IMR-90 (cell line): ENCODE measurements at regions not wholly inside any gene's neighbourhood (a gene's known extent, or its start where the extent isn't known, plus 50 kb on each side); places are given as distances from the start of the nearest gene placed in this dataset.
"Not testable (repeated sequence)": the region's sequence is repeated elsewhere in the genome, so short reads cannot be mapped to it uniquely, and the experiment has no call there.

Source experiments
- ATAC-seq: fragments of 200-7000 bp; cut with Tn5 transposase; 2 replicates; pipeline ENCODE4 v1.9.1; 2020; ENCODE audit warnings: low read depth, mild to moderate bottlenecking, moderate library complexity
- BruUV-seq: library from RNA; stranded (reverse); fragments of 400-500 nt; replicated peaks from 2 replicates; lab custom pipeline; 2021; lab: Mats Ljungman, UMichigan
- CTCF ChIA-PET: fragments of 300-600 bp; formaldehyde crosslinking; extraction: SDS; loops from one replicate; lab custom pipeline; 2021; ENCODE audit warnings: antibody characterized with exemption; lab: Yijun Ruan, JAX
- POLR2A ChIA-PET: fragments of 300-600 bp; sonication (Branson Sonifier 250); formaldehyde crosslinking; loops from one replicate; lab custom pipeline; 2022; ENCODE audit warnings: antibody characterized with exemption; ENCODE audit not compliant: unreplicated experiment; lab: Charles Lee
- DNase-seq: peaks from one replicate; pipeline ENCODE4 v3.0.0; 2013
- H2AFZ ChIP-seq: replicated peaks from 2 replicates; pipeline ENCODE3; 2013; ENCODE audit warnings: low read length, mild to moderate bottlenecking; ENCODE audit not compliant: poor library complexity
- H2AK5ac ChIP-seq: 2 replicates; pipeline ENCODE4 v1.6.1; 2013; ENCODE audit warnings: low read depth, low read length, inconsistent platforms
- H2AK9ac ChIP-seq: replicated peaks from 2 replicates; pipeline ENCODE3; 2013; ENCODE audit warnings: mild to moderate bottlenecking, low read depth, low read length, moderate library complexity; ENCODE audit not compliant: poor library complexity
- H2BK120ac ChIP-seq: 2 replicates; pipeline ENCODE4 v1.6.1; 2013; ENCODE audit warnings: low read depth, low read length, inconsistent platforms
- H2BK15ac ChIP-seq: 3 replicates; pipeline ENCODE4 v1.6.1; 2013; ENCODE audit warnings: low read depth, low read length, inconsistent platforms
- H2BK20ac ChIP-seq: 2 replicates; pipeline ENCODE4 v1.6.1; 2013; ENCODE audit warnings: low read depth, mild to moderate bottlenecking, inconsistent platforms, low read length, moderate library complexity
- H2BK5ac ChIP-seq: 2 replicates; pipeline ENCODE4 v1.6.1; 2013; ENCODE audit warnings: mild to moderate bottlenecking, low read depth, low read length, inconsistent platforms; ENCODE audit not compliant: poor library complexity, severe bottlenecking
- H3K14ac ChIP-seq: replicated peaks from 2 replicates; pipeline ENCODE4 v1.6.1; 2013; ENCODE audit warnings: low read depth, low read length, inconsistent platforms
- H3K18ac ChIP-seq: 2 replicates; pipeline ENCODE4 v1.6.1; 2013; ENCODE audit warnings: low read depth, low read length, control low read depth
- H3K23ac ChIP-seq: 2 replicates; pipeline ENCODE4 v1.6.1; 2013; ENCODE audit warnings: low read depth, low read length, inconsistent platforms
- H3K27ac ChIP-seq: 2 replicates; pipeline ENCODE4 v1.5.1; 2013; ENCODE audit warnings: mild to moderate bottlenecking, control low read depth, low read length; ENCODE audit not compliant: insufficient read depth
- H3K27me3 ChIP-seq: 2 replicates; pipeline ENCODE4 v1.6.1; 2013; ENCODE audit warnings: low read length; ENCODE audit not compliant: control insufficient read depth, insufficient read depth
- H3K36me3 ChIP-seq: 2 replicates; pipeline ENCODE4 v1.6.1; 2013; ENCODE audit warnings: low read length, mixed read lengths; ENCODE audit not compliant: control insufficient read depth, insufficient read depth
- H3K4ac ChIP-seq: 2 replicates; pipeline ENCODE4 v1.6.1; 2013; ENCODE audit warnings: low read depth, low read length, inconsistent platforms
- H3K4me1 ChIP-seq: 2 replicates; pipeline ENCODE4 v1.6.1; 2013; ENCODE audit warnings: low read length, mixed read lengths; ENCODE audit not compliant: control insufficient read depth, insufficient read depth
- H3K4me2 ChIP-seq: 2 replicates; pipeline ENCODE4 v1.6.1; 2013; ENCODE audit warnings: low read depth, mild to moderate bottlenecking, control low read depth, low read length, moderate library complexity
- H3K4me3 ChIP-seq: 2 replicates; pipeline ENCODE4 v1.5.1; 2013; ENCODE audit warnings: low read depth, mild to moderate bottlenecking, control low read depth, low read length, moderate library complexity; ENCODE audit not compliant: insufficient read depth
- H3K56ac ChIP-seq: 2 replicates; pipeline ENCODE4 v1.6.1; 2013; ENCODE audit warnings: low read length, inconsistent platforms; ENCODE audit not compliant: insufficient read depth; ENCODE audit errors: extremely low read depth
- H3K79me1 ChIP-seq, 2 experiments: 2 replicates each; pipeline ENCODE4 v1.6.1; 2013; ENCODE audit warnings: low read length in 2 of 2, inconsistent platforms in 1 of 2, low read depth in 1 of 2
- H3K9ac ChIP-seq: 2 replicates; pipeline ENCODE4 v1.6.1; 2013; ENCODE audit warnings: low read depth, low read length, control low read depth
- H3K9me1 ChIP-seq: 2 replicates; pipeline ENCODE4 v1.6.1; 2013; ENCODE audit warnings: low read length, inconsistent platforms; ENCODE audit not compliant: insufficient read depth
- H3K9me3 ChIP-seq: 2 replicates; pipeline ENCODE4 v1.6.1; 2013; ENCODE audit warnings: low read length; ENCODE audit not compliant: control insufficient read depth, insufficient read depth
- H4K20me1 ChIP-seq: 2 replicates; pipeline ENCODE4 v1.6.1; 2013; ENCODE audit warnings: low read length, inconsistent platforms; ENCODE audit not compliant: insufficient read depth
- H4K5ac ChIP-seq: 2 replicates; pipeline ENCODE4 v1.6.1; 2013; ENCODE audit warnings: mild to moderate bottlenecking, low read depth, low read length, control low read depth
- H4K8ac ChIP-seq, 2 experiments: 2 replicates each; pipeline ENCODE4 v1.6.1; 2013; ENCODE audit warnings: low read depth in 2 of 2, low read length in 2 of 2, control low read depth in 1 of 2, inconsistent platforms in 1 of 2
- H4K91ac ChIP-seq: 2 replicates; pipeline ENCODE4 v1.6.1; 2013; ENCODE audit warnings: low read depth, low read length, inconsistent platforms; ENCODE audit not compliant: insufficient read depth
- WGBS, 2 experiments: methylation state at CpG; one replicate each; pipeline versions ENCODE4 v1.1.5 to v1.1.7; 2013; ENCODE audit warnings: missing lambda C conversion rate in 2 of 2; ENCODE audit not compliant: insufficient read length in 1 of 2; ENCODE audit errors: extremely low coverage in 2 of 2; 5-methylcytosine and 5-hydroxymethylcytosine counted together
- dilution Hi-C: fragments of 300-500 bp; cut with HindIII; formaldehyde crosslinking; loops from one replicate; pipeline ENCODE4 v1.14.3; 2018; ENCODE audit warnings: low sequenced_read_pairs; ENCODE audit not compliant: unreplicated experiment
- in situ Hi-C: fragments of 300-500 bp; cut with MboI; formaldehyde crosslinking; loops from 3 replicates; pipeline ENCODE4 v1.14.3; 2019; ENCODE audit warnings: low sequenced_read_pairs, inconsistent platforms, mixed read lengths
- intact Hi-C: fragments of 100-400 bp; cut with micrococcal nuclease; formaldehyde crosslinking; loops from 2 replicates; pipeline ENCODE4 v1.10.0; 2022

DNA sequence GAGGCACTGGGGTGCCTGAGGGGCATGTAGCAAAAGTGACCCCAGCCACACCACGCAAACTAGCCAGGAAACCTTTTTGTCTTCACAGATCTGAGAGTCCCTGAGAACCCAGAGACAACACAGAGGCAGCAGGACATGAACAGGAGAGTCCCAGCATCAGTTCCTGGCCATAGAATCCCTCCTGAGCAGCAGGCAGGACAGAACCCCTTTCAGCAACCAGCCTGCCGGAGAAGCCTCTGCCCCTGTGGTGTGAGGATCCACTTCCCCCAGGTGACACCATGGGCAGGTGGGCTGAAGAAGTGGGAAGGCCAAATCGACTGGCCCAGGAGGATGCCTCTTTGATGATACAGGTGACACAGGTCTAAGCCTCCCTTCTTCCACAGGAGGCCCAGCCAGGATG lies 65.1 kb upstream of the THOC3 start:
- H3K4me3 ChIP-seq, H2AK9ac ChIP-seq, H2BK5ac ChIP-seq, H3K56ac ChIP-seq, in situ Hi-C loops, H3K14ac ChIP-seq, H2AFZ ChIP-seq, H3K18ac ChIP-seq, H2BK120ac ChIP-seq, H4K91ac ChIP-seq, intact Hi-C loops, H4K8ac ChIP-seq, DNase-seq, H2BK15ac ChIP-seq, H2AK5ac ChIP-seq, H4K5ac ChIP-seq, H3K9me3 ChIP-seq, H2BK20ac ChIP-seq, ATAC-seq, dilution Hi-C loops, H3K27ac ChIP-seq, H4K20me1 ChIP-seq, H3K4ac ChIP-seq, H3K36me3 ChIP-seq, H3K4me2 ChIP-seq, H3K9me1 ChIP-seq, POLR2A ChIA-PET, H3K27me3 ChIP-seq, H3K4me1 ChIP-seq, H3K23ac ChIP-seq, H3K79me1 ChIP-seq, H3K9ac ChIP-seq, BruUV-seq, CTCF ChIA-PET: not testable (repeated sequence)
- no CpG with 5 or more reads among the region's 3 CpGs for WGBS, 2 experiments

DNA sequence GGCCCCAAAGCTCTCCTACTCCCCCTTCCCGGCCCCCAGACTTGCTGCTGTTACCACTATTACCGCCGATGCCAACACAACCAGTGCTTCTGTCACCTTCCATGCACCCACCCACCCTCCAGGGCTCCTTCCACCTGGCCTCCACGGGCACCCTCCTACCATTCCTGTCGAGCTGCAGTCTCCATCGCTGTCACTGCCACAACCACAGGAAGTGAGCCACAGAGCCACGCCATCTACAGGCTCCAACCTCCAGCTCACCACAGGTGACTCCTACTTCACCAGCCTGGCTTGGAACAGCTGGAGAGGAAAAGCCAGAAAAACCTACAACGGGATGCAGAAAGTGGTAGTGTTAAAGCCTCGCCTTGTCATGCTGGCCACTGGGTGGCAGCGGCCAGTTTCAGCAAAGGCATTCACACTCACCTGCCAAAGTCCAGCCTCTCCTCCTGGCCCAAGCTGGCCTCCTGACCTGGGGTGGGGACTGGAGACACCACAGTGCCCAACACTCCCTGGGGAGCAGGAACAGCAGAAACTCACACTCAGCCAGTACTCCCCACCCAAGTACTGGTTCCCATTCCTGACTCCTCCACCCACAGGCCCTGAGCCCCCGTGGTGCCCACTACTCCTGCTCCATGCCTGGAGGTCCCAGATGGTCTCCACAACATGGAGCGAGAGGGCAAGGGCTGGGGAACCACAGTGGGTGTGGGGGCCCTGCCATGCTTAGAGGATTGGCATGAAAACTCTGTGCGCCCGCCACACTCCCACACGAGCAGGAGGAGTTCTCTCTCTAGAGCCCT lies 66.5 kb upstream of the THOC3 start:
- H4K20me1 ChIP-seq, H3K4me3 ChIP-seq, H2AK5ac ChIP-seq, H2BK15ac ChIP-seq, H3K14ac ChIP-seq, intact Hi-C loops, H2BK20ac ChIP-seq, H3K9ac ChIP-seq, H3K4me1 ChIP-seq, H2BK120ac ChIP-seq, H3K27me3 ChIP-seq, H3K4ac ChIP-seq, POLR2A ChIA-PET, H3K9me1 ChIP-seq, BruUV-seq, H3K9me3 ChIP-seq, H3K4me2 ChIP-seq, dilution Hi-C loops, in situ Hi-C loops, H3K79me1 ChIP-seq, H4K91ac ChIP-seq, H4K5ac ChIP-seq, H4K8ac ChIP-seq, CTCF ChIA-PET, H2AFZ ChIP-seq, DNase-seq, H3K27ac ChIP-seq, H2AK9ac ChIP-seq, H2BK5ac ChIP-seq, H3K23ac ChIP-seq, H3K56ac ChIP-seq, H3K18ac ChIP-seq, H3K36me3 ChIP-seq: not testable (repeated sequence)
- WGBS, 2 experiments: no CpG with 5 or more reads among the region's 15 CpGs
- peak; percentile 48; the same call in 1 of the 2 replicates for ATAC-seq
